ENCODE measurements at regions not wholly inside any gene's neighbourhood (a gene's known extent, or its start where the extent isn't known, plus 50 kb on each side); places are given as distances from the start of the nearest gene placed in this dataset.

DNA sequence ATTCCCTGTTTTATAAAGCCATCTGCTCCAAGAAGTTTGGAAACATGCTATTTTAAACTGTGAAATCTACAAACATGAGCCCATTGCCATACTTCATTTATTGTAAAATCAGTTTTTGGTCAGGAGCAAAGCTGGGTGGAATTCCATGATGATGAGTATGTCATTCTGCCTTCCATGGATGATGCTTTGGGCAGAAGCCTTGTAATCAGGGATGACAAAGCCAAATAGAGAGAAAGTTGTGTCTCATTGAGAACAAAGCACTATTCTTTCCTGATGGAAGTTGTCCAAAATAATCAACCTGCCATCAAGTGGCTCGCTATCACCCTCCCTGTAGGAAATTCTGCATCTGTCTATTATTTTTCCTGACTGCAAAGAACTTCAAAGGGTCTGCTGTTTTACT lies 313.0 kb upstream of the DEFB112 start:
- TF ChIP-seq CTCF (IDR thresholded peaks at IDR 0.05) = no peak
- TF ChIP-seq EP300 (IDR thresholded peaks at IDR 0.05) = no peak
- no peak for TF ChIP-seq POLR2AphosphoS5 (IDR thresholded peaks at IDR 0.05)

Measured in sigmoid colon (tissue), 4 donors.